GM18858 (cell line): ENCODE measurements at regions not wholly inside any gene's neighbourhood (a gene's known extent, or its start where the extent isn't known, plus 50 kb on each side); places are given as distances from the start of the nearest gene placed in this dataset.
A peak's percentile ranks its signal among the peaks of the same experiment; 100 is the strongest.
"Not testable (repeated sequence)": the region's sequence is repeated elsewhere in the genome, so short reads cannot be mapped to it uniquely, and the experiment has no call there.

ENCODE experiments used
- ATAC-seq: cut with Tn5 transposase; IDR thresholded peaks from one replicate; pipeline ENCODE4 v1.9.1; 2021; ENCODE audit not compliant: unreplicated experiment

DNA sequence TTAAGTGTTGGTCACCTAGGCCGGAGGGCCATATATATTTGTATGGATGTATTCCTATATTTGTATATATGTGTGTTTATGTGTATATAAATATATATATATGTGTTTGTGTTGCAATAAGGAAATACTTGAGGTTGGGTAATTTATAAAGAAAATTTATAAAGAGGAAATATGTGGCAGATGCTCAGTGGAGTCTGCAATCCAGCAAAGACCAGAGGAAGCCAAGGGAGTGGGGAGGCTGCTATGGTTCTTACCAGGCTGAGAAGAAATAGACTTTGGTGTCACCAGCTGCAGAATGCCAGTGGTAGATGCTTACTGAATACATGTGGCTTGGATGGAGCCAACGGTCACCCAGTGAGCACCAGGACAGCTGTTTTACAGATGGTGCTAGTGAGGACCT, 97.4 kb upstream of the ELOVL5 start:
- no peak for ATAC-seq

DNA sequence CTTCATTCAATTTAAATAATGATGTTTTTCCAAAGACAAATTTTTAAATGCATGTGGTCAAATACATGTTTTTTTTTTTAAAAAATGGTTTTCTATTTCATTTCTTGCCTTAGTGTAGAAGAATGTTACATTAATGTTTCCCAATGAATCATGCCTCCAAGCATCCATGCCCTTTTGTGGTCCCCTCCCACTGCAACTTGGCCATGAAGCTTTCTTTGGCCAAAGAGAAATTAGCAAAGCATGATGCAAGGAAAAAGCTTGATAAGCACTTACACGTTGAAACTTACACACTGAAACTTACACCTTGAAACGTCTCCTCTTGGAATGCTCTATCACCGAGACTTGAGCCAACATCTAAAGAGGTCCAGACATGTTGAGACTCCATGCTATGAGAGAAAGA, 93.0 kb upstream of the ELOVL5 start:
- no peak for ATAC-seq

DNA sequence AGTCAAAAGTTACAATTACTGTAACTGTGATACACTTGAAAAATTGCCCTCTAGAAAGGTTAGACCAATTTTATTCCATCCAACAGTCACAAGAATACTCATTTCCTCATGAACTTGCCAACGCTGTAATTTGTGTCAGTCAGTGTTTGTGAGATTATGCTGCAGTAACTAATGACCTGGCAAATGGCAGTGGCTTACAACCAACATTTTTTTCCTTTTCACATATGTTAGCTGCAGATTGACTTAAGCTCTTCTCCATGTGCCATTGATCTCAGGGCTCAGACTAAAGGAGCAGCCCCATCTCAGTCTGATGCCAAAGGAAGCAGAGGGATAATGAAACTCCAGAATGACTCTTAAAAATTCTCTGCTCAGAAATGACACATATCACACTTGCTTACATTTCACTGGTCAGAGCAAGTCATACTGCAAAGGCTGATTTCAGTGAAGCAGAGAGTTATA, 92.3 kb upstream of the ELOVL5 start:
- ATAC-seq = peak; percentile 63

DNA sequence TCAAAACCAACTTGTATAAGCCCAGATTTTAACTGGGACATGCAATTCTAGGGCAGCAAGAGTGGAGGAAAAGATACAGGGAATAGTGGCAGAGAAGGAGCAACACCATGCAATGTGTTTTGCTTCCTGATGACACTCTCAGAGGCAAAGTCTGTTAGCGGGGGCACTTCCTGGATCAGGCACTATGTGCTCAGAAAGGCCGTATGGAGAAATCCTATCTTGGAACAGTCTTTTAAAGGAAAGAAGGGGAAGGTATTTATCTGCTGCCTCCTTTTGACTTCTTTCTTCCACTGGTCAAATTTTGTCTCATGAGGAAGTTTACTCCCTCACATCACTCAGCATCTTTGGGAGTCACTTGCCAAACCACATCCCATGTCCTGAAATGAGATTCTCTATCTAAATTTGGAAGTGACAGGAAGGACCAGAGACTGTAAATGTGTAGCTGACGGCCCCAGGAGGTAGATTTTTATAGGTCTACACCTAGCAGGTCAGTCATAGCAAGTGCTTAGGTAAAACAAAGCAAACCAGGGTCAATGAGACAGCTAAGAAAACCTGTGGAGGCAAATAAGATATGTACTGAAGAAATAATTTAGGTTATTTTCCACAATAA, 91.7 kb upstream of the ELOVL5 start:
- ATAC-seq = no peak

DNA sequence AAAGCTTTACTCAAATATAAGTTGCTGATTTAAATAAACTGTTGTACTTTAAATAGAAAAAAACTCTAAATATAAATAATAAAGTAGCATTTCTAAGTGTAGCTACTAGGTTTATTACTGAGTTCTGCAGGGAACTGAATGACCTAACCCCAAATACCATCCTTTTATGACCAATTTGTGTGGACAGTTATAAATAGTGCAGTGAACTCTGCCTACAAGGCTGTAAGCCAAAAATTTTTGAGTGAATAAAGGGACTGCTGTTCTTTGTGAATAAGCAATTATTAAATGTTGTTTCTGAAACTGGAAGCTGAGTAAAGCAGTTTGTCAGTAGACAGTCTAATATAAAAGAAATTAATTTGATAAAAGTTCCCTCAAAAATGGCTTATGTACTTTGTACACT, 90.8 kb upstream of the ELOVL5 start:
- ATAC-seq = no peak

DNA sequence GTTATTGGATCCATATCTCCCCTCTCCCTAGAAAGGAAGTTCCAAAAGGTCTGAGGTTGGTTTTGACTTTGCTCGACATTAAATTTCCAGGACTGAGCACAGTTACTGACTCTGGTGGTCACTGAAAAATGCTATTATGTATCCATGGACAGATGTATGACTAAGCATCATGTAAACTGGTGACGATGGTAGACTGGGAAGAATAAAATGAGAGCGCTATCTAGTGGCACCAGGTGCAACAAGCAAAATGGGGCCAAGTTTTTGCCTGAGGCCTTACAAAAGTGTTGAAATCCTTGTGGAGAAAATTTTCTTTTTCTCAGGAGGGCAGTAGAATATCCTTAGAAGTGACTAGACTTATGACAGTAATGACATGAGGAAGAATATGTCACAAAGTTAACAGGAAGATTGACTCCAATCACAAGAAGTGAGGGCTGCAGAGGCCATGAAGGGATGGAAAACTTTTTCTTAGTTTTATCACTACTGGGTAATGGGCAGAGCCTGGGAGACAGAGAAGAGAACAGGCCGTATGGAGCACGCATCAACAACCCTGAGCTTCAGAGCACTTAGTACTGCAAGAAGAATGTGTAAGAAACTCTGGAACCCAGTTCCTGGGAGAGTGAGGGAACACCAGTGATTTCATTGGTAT, 88.9 kb upstream of the ELOVL5 start:
- ATAC-seq = peak; percentile 48

DNA sequence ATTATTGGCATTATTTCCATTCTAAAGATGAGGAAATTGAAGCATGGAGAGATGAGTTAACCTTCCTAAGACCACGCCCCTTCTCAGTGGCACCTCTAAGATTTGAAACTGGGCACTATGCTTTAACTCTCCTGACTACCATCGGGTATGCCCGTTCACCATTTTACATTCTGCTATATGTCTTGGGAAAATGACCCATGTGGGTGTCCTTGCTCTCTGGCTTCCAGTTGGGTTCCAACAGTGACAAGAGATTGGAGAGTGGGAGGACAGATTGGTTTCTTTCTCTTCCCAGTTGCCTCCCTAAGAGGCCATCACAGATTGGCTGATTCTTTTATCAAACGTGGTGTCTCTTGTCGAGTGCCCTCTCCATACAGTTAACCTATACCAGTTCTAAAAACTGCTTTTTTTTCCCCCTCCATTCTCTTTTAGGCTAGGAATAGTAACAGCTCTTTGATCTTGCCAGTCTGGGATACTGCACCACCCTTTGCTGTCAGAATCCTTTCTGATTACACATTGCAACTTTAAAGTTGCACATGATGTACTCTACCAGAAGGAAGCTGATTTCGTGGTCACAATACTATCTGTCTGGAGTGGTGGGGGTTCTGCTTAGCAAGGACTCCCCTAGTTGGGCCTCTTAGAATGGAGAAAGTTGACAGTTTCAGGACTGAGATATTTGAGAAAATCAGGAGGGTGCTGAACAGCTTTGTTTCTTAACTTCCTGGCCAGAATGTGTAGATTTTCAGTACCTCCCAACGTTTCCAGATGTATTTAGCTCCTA, 88.0 kb upstream of the ELOVL5 start:
- no peak for ATAC-seq

DNA sequence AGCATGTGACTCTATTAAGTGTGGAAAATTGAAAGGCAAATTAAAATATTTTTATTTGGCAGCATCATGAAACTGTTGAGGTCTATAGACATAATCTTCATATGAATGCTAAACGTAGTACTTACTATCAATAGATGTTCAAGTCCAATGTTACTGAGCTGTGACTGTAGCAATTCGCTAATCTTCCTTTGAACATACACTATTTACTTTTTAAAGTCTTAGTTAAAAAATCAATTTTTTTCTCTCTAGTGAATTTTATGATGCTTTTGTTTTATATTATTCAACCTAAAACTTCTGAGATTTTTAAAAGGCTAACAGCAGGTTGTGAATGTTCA, 85.2 kb upstream of the ELOVL5 start:
- ATAC-seq = no peak

DNA sequence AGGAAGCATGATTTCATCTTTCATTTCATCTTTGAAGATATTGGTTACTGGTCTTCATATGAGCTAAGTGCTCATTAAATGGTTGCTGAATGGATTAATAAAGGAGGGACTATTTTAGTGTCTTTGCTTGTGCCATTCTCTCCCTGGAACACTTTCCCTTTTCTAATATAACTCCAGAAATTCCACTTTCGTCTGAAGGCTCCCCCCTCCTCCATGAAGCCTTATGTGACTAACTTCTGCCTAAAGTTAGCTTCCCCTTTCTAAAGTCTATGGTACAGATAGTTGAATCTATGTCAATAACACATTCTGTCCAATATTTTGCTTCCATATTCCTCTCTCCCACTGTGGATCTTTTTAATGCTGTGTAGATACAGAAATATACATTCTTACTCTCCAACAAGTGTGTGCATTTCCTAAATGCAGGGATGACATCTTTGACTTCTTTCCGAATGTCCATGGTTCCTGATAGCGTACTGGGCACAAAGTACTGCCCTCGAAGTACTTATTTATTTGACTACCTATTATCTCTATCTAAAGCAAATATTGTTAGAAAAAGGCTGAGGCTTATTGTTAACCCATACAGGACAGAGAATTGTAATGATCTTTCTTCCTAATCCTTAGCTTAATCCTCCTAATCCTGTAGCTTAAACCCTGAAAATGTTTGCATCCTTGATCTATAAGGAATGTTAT, 84.7 kb upstream of the ELOVL5 start:
- no peak for ATAC-seq

DNA sequence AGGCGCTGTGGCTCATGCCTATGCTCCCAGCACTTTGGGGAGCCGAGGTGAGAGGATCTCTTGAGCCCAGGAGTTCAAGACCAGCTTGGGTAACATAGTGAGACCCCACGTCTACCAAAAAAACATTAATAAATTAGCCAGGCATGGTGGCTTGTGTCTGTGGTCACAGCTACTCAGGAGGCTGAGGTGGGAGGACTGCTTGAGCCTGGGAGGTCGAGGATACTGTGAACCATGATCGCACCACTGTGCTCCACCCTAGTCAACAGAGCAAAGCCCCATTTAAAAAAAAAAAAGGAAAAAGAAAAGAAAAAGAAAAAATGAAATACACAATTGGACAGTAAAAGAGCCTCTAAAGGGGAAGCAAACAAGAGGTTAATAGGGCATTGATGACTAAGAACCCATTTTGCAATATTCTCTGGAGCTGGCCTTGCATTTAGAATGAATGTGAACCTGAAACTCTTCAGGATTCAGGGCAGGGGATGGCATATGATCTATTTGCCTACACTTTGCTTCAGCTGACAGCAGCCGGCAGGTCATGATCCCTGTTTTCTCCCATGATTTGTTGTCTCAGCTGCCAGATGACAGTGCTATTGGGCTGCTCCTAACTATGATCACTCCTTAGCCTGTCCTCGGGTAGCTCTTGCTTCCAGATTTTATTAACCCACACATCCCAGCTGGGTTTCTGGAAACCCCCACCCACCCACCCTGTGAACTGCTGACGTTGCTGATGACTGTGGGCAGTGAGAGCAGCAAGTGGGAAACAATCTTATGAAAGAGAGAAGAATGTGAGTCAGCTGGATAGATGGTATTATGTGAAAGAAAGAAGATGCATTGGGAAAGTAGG, 83.8 kb upstream of the ELOVL5 start:
- no peak for ATAC-seq

DNA sequence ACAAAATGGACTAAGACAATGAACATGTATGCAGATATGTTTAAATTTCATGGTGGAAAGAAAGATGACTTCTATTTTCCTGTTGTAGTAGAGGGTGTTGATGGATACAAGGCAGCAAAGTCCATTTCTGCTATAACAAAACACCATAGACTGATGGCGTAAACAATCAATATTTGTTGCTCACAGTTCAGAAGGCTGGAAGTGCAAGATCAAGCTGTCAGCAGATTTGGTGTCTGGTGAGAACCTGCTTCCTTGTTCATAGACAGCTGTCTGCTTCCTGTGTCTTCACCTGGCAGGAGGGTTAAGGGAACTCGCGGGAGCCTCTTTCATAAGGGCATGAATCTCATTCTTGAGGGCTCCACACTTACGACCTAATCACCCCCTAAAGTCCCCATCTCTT, 83.0 kb upstream of the ELOVL5 start:
- no peak for ATAC-seq

DNA sequence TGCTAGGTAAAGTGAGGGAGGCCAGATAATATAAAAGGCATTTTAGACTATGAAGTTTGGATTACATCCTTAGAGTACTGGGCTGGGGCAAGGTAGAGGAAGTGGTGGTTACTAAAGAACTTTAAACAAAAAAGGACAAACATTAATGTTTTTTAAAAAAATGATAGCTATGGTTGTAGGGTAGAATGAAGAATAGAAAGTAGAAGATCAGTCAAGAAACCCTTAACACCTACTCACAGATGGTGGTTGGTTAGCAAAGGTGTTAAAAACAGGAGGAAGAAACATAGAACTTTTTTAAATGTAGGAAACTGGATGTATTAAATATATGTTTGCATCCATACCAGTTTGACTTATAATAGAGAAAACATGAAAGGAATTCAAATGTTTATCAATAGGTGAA, 80.7 kb upstream of the ELOVL5 start:
- ATAC-seq = no peak

DNA sequence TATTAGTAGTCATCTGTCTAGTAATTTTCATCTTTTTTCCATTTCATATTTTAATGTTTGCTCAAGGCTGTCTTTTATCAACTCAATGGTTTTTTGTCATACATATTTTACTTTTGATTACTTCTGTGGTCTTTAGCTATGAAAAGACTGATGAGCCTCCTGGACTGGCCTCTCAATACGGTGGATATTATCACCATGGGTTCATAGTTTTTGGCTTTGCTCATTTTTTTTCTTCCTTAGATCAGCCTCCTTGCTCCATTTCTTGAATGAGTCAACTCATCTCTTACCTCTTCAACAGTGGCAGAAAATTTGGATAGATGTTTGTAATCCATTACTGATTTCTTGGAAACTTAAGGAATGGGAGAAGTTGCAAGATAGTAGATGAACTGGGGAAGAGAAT, 80.1 kb upstream of the ELOVL5 start:
- ATAC-seq = no peak

DNA sequence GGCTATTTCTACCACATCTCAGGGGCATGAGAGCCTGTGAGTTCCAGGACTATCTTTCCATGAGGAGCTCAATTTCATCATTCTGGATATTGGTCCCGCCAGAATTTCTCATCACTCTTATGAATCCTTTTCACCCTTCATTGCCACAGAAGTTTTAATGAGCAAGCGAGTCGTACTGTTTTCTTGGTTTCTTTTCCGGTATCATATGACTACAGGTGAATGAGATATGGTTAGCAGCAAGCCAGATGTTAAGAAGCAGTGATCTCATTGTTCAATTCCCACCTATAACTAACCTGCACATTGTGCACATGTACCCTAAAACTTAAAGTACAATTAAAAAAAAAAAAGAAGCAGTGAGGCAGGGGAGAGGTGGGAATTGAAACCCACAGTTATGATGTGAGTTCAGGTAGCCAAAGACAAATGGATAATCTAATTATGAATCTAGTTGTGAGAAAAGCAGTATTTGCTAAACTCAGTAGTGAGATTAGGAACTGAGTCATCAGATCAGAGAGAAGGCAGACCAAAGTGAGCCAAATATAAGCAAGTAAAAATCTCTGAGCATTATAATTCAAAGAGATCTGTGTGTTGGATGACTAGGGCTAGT, 78.0 kb upstream of the ELOVL5 start:
- ATAC-seq = peak; percentile 89

DNA sequence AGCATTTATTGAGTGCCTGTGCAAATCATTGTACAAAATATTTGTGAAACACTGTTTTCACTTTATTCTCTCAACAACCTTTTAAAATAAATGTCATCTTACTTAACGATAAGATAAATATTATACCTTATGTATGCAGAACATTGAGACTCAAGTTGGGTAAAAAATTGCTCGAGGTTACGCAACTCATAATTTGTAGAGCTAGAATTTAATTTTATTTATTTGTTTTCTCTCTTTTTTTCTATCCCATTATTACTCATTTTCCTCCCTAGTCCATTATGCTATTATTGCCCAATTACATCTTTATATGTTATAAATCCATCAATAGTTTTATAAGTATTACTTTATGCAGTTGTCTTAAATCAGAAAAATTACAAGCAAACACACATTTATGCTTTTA, 77.4 kb upstream of the ELOVL5 start:
- no peak for ATAC-seq

DNA sequence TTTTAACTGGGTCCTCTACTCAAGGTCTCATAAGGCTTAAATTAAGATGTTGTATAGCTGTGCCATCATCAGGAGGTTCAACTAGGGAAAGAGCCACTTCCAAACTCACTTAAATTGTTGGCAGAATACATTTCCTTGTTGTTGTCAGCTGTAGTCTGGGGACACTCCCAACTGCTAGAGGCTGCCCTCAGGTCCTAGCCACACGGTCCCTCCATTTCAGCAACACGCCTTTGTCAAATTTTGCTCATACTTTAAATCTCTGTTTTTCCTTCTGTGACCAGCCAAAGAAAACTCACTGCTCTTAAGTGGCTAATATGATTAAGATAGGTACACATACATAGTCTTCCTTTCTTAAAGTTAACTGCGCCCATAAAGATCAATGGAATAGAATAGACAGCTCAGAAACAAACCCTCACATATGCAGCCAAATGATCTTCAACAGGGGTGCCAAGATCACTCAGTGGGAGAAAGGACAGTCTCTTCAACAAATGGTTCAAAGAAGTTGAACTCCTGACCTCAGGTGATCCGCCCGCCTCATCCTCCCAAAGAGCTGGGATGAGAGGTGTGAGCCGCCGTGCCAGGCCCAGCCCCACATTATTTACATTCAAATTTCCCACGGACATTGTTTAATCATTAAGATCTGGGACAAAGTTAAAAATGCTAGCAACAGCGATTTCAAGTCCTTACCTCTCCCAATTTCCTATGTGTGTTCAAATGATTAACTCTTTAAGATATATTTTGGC, 76.4 kb upstream of the ELOVL5 start:
- ATAC-seq = no peak

DNA sequence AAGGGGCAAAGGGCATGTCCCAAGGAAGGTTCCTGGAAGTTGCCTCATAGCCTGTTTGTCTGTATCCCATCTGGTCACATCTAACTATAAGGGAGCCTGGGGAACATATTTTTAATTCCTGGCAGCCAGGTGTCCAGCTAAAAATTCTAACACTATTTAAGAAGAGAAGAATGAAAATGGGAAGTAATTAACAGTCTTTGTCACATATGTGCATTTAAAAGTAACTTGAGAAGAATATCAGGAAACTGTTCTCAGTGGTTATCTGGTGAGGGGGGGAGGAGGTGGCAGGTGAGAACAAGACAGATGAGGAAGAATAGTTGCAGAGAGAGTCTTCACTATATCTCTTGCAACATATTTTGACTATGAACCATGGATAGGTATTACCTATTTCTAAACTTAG, 75.5 kb upstream of the ELOVL5 start:
- ATAC-seq = no peak

DNA sequence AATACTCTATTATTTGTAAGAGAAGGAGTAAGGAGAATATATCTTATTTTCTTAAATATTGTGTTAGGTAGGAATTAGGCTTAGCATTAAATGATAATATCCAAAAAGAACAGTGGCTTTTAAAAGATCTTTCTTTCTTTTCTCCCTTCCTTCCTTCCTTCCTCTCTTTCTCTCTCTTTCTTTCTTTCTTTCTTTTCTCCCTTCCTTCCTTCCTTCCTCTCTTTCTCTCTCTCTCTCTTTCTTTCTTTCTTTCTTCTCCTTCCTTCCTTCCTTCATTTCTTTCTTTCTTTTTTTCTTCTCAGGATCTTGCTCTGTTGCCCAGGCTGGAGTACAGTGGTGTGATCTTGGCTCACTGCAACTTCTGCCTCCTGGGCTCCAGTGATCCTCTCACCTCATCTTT, 74.8 kb upstream of the ELOVL5 start:
- not testable (repeated sequence) for ATAC-seq

DNA sequence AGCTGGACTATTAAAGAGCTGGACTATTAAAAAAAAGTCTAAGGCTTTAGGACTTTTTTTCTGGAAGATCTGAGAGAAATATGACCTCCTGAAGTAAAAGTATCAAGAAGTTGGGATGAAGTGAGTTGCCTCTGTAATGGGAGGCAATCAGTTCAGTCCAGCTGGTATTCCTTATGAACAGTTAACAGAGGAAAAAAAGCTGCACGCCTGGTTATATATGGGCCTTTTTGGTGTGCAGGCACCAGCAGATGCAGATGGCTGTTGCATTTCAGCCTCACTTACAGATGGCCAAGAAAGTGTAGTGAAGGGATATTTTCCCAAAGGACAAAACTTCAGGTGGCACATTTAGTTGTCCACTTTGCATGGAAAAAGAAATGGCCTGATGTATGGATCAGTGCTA, 70.3 kb upstream of the ELOVL5 start:
- no peak for ATAC-seq

DNA sequence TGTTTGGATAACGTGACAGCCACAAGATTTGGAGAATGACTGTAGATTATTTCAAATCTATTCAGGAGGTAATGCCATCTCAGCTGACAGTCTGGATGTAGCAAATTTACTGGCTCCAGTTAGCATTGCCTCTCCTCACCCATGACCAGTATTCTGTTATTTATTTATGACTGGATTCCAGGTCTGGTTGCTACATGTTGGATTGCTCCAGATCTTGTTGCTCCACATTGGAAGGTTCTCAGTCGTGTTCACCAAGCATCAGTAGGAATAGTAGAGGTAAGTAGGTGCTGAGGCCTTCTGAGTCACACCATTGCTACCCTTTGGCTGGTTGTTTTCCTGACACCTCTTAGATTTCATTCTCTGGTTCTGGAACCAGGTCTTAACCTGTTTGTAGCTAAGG, 69.5 kb upstream of the ELOVL5 start:
- no peak for ATAC-seq
